ENCODE measurements at regions not wholly inside any gene's neighbourhood (a gene's known extent, or its start where the extent isn't known, plus 50 kb on each side); places are given as distances from the start of the nearest gene placed in this dataset.
"Not testable (repeated sequence)": the region's sequence is repeated elsewhere in the genome, so short reads cannot be mapped to it uniquely, and the experiment has no call there.

DNA sequence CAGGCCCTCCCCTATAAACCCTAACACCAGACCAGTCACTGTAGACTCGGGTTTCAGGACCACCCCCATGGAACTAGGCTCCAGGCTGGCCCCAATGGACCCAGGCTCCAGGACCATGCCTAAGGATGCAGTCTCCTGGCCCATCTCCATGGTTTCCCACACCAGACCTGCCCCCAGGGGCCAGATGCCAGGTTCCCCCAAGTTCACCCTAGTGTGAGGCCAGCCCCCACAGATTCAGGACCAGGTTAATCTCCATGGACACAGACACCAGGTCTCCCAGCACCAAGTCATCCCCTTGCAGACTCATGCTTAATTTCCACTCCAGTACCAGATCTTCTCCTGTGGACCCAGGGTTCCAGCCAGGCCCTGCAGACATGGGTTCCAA is 103.8 kb upstream of the LANCL2 start:
- no peak for DNase-seq

DNA sequence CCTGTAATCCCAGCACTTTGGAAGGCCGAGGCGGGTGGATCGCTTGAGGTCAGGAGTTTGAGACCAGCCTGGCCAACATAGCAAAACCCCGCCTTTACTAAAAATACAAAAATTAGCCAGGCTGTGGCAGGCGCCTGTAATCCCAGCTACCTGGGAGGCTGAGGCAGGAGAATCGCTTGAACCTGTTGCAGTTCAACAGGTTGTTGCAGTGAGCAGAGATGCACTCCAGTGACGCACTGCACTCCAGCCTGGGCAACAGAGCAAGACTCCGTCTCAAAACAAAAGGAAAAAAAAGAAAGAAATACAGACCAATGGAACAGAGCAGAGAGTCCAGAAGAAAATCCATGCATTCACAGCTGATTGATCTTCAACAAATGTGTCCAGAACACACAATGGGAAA is 99.8 kb upstream of the LANCL2 start:
- DNase-seq, result not testable (repeated sequence)

DNA sequence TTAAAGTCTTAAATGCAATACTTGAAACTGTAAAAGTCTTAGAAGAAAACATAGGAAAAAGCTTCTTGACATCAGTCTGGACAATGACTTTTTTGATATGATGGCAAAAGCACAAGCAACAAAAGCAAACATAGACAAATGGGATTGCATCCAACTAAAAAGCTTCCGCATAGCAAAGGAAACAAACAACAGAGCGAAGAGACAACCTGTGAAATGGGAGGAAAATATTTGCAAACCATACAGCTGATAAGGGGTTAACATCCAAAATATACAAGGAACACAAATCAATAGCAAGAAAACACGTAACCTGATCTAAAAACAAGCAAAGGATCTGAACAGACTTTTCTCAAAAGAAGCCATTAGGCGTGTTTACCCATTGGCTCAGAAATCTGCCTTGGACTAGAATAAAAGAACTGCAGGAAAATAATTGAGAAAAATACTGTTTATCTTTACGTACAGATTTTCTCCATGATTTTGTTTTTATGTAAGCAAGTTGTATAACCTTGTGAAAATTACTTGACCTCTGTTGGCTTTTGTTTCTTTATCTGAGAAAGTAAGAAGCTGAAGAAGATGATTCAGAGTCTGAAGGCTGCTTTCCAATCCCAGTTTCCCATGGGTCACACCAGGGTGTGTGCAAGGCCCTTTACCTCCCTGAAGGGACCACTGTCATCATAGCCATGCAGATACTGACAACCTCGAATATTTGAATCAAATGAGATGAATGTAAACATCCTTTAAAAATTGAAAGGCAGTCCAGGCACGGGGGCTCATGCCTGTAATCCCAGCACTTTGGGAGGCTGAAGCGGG is 99.1 kb upstream of the LANCL2 start:
- no peak for DNase-seq

DNA sequence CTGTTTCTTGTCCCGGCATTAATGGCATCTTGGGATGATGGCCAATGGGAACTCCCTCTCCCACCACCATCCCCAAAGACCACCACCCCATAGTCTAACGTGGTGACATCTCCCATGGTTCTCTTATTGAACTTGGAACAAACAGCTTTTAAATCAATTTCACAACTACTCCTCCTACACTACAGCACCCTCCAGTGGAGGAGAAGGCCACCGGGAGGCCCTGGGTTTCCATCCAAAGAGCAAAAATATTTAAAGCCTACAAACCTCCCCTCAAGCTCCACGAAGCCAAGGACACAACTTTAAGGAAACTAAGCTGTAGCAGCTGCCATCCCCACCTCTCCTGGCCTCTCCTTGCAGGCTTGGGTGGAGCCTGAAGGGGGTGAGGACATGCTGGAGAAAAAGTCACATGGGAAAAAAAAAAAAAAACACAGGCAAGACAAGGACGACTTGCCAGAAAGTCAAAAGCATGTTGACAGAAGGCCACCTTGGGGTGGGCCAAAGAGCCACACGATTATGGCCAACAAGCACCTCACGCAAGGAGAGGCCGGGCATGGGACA is 94.0 kb upstream of the LANCL2 start:
- no peak for DNase-seq

DNA sequence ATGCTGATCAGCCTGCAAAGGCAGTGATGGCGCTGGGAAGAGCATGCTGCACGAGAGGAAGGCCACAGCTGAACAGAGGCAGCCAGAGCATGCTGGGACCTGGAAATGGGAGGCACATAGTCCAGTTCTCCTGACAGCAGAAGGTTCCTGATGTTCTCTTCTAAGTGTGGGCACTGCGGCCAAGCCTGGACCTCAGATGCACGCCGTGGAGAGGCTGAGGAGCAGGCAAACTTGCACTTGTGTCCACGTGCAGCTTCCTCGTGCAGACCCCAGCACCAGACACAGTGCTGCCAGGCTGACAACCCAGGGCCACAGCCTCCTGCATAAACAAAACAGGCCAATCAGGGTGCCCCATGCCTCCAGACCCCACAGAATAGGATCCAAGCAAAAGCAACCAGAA is 93.5 kb upstream of the LANCL2 start:
- no peak for DNase-seq

DNA sequence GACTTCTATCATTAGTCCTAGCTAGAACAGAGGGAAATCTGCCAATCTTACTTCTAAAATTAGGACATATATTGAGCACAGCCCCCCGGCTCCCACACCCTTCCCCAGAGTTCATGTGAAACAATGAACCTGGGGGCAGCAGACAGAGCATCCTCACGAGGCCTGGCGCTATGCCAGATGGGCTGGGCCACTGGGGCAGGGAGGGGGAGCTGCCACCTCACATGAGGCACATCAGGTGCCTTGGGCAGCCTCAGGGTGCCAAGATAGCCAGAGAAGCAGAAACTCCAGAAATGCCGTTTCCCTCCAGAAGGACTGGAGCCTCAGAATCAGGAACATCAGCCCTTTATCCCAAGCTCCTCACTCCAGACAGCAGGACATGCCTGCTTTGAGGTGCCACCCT is 92.8 kb upstream of the LANCL2 start:
- no peak for DNase-seq

DNA sequence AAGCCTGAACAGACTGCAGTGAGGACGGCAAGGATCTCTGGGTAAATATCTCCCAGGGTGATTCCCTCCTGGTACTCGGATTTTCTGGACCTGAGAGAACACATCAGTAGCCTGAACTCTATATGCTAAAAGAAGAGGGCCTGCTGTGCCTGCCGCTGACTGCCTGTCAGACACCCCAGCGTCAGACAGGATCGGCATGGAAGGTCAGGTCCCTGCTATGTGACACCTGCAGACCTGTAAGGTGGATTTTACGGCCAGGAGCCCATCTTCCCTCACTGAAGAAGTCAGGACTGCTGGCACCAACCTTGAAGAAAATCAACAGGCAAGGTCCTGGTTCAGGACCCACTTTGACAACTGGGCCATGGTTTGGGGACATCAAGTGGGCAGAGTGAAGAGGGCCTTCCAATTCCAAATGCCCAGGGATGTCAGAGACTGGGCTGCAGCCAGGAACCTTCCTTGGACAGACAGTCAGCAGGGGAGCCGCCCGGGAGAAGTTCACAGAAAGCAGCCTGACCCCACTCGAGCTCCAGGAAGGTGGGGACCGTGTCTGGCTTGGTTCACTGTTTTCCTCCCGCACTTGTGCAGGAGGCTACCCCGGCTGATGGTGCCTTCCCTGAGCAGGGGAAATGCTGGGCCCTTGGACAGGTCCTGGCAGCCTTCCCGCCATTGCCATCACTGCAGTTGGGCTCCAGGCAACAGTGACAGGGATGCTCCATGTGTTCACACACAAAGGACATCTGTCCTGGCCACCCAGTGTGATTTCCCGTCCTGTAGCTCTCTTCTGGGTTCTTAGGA is 91.8 kb upstream of the LANCL2 start:
- no peak for DNase-seq

DNA sequence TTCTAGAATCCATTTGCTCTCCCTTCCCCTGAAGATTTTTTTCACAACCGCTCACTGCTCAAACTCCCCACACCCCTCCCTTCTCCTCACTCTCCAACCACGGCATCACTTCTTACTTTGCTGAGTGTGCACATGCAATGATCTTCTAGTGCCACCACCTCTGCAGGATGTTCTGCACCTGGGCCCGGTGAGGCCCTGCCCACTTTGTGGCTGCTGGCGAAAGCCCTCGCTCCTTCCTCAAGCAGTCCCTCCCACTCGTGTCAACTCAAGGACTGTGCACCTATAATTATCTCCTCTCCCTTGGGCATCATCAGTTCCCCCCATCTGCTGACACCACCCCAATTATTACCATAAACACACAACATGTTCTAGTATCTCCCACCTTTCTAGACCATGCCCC is 91.0 kb upstream of the LANCL2 start:
- no peak for DNase-seq

DNA sequence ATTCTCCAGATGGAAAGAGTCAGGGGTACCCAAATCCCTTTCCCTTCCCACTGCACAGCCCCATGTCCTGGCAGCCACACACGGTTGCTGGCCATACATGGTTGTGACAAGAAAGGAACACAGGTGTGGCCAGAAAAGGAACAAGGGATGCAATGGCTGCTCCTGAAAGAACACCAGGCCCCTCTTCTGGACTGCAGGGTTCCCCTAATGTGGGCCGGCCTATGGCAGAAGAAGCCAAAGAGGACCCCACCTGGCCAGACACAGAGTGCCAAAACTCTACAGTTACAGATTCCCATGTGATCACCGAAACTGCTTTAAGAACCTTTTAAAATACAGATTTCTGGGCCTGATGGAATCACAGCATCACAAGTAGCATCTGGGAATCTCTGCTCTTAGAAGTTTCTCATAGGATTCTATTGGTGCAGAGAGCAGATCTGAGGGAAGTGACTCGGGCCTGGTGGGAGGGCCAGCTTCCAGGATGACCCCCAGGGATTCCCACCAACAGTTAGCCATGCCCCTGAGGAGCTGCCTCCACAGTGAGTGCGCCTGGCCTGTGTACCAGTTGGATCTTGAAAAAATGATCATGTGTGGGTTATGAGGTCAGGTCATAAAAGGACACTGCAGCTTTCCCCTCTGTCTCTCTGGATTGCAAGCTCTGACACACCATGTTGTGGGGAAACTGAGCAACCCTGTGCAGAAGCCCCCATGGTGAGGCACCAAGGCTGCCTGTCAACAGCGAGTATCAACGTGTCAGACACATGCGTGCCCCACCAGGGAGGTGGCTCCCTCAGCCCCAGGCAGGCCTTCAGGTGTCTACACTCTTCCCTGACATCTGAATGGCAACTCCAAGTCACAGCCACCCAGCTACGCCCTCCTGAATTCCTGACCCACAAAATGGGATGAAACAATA is 89.6 kb upstream of the LANCL2 start:
- no peak for DNase-seq

DNA sequence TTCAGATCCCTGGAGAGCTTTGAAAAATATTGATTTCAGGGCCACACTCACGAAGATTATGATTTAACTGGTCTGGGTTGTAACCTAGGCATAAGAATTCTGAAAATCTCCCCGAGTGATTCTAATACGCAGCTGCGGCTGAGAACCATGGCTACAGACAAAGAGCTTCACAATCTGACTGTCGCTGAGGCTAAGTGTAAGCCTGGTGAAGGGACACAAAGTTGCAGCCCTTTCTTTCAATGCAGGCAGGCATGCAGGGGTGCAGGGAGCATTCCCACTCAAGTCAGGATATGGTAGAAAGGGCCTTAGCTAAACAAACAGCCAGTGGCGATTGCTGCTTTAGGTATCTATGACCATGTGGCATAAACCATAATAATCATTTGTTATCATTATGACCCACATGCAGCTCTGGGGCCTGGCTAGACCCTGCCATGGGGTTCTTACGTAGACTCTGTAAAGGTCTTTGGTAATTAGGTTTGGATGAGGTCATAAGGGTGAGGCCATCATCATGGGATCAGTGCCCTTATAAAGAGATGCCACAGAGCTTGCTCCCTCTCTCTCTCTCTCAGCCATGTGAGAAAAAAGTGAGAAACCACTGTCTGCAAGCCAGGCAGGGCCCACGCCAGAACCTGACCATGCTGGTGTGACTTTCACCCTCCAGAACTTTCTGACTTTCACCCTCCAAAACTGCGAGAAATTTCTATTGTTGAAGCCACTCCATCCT is 88.4 kb upstream of the LANCL2 start:
- no peak for DNase-seq

DNA sequence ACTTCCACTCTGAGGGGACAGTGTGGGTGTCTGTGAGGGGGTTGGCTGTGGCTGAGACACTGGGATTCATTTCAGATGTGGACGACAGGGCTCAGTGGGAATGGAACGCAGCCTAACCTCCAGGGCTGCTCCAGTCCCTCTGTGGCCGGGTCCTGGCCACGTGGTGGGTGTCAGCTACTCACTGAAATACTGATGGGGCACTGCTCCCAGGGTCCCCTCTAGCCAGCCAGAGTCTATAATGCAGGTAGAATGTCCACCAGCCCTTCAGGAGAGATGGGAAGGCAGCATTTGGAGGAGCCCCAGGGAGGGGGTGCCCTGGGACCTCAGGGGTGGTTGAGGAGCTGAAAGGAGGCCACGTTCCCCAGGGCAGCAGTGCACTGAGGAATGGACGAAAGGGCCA is 87.2 kb upstream of the LANCL2 start:
- DNase-seq, result no peak

DNA sequence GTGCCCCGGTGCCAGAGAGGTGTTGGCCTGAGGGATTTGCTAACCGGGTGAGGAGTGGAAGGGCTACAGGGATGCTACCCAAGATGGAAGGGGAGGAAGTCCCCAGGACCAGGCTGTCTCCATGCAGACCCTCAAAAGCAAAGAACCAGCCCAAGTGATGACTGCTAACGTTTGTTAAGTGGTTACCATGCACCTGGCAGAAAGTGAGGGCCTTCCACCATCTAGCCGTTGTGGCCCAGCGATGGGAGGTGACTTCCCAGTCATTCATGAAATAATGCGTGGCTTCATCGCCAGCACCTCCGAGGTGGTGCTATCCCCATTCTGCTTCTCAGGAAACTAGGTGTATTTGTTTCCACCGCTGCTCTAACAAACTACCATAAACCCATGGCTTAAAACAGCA is 86.8 kb upstream of the LANCL2 start:
- DNase-seq, result no peak

DNA sequence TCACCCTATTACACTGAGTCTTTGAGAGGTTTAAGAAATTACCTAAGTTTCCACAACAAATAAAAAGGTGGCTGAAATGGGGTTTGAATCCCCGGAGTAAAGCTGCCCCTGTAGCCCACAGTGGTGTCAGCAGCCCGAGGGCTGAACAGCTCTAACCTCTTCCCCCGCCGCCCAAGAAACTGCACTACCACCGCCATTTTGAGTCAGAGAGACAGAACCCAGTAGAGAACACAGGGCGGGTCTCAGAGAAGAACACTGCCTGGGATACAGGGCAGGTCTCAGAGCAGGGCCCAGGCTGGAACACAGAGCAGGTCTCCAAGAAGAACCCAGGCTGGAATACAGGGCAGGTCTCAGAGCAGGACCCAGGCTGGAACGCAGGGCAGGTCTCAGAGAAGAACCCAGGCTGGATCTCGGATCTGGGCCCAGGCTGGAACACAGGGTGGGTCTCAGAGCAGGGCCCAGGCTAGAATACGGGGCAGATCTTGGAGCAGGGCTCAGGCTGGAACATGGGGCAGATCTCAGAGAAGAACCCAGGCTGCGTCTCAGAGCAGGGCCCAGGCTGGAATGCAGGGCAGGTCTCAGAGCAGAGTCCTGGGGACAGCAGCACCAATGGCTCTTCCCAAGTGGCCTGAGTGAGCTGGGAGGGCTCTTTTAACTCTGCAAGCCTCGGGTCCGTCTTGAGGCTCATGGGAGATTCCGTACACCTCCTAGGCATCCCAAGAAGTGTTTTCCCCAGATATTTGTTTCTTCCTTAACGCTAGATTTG is 85.9 kb upstream of the LANCL2 start:
- DNase-seq, result no peak

DNA sequence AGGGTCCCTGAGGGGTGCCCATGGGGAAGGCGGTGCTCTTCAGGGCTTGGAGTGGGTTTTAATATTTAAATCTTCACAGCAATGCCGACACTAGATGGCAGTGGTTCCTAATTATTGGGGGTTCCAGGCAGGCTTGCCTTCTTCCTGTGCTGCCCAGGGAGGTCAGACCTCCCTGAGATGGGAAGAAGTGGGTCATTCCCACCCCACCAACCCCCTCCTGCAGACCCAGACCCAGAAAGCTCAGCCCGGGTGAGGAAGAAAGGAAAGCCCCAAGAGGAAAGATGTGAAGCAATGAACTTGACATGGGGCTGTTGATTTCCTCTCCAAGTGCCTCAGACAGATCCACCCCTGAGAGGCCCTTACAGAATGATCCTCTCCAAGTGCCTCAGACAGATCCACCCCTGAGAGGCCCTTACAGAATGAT is 85.1 kb upstream of the LANCL2 start:
- peak; percentile 61 for DNase-seq

DNA sequence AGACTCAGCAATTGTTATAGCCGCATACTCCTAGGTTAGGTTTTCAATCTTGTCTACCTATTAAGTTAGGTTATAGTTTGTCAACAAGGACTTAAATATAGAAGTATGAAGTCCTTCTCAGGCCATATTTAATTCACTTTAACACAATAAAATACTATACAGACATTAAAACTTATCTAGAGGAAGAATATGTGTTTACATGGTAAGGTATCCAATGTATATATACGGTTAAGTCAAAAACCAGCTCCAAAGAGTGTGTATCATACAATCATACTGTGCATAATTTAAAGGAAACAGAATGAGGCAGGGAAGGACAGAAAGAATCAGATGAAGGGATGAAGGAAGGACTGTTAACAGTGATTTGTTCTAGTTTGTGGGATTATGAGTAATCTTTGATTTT is 79.5 kb upstream of the LANCL2 start:
- DNase-seq, result no peak

DNA sequence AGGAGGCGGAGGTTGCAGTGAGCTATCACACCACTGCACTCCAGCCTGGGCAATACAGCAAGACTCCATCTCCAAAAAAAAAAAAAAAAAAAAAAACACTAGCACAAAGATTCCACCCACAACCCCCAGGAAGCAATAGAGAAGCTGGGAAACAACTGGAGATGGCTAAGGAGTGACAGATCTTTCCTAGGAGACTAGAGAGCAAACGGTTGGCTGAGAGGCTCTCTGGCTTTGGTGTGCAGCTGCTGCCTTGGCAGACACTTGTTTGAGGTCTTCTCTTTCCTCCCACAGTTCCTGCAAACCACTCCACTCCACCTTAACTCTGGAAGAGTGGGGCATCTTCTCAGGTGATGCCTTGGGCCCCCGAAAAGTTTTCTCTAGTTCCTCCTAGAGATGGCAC is 78.5 kb upstream of the LANCL2 start:
- DNase-seq, result no peak

DNA sequence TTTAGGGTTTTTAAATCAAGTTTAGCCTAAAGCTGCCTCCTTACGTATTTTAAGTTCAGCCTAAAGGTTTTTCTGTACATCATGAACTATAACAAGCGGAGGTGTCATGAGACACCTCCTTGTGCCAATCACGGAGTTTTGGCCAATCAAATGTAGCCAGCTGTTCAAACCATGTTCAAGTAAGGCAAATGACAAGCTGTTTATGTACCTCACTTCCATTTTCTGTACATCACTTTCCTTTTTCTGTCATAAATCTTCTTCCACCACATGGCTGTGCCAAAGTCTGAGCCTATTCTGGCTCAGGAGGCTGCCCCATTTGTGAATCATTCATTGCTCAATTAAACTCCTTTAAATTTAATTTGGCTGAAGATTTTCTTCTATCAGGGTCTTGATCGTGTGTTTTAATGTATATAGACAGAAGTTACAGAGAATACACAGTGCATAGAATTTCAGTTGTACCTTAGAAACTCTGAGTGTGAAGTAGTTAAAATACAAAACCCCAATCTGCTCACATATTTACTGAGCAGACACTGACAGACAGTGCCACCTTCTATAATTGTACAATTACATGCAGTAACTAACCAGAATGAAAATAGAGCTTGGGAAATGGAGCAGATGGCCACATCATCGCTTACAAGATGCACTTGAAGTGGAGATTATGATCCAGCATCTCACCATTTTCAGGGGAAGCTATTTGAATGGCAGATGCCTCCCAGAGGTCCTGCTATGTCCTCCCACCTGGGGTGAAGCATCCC is 76.9 kb upstream of the LANCL2 start:
- no peak for DNase-seq

DNA sequence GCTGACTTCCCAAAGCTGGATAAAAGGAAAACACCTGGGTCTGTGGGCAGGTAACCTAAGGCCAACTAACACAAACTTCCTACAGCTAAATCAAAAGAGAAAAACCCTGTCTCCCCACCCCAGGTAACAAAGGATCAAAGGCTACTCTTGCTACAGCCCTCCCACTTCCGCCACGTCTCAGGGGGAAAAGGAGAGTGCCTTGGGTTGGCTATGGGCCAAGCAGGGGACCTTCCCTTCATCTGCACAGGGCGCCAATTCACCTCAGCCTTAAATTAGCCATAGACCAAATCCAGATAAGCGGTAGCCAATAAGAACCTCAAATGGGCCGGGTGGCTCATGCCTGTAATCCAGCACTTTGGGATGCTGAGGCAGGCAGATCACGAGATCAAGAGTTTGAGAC is 69.1 kb upstream of the LANCL2 start:
- no peak for DNase-seq

DNA sequence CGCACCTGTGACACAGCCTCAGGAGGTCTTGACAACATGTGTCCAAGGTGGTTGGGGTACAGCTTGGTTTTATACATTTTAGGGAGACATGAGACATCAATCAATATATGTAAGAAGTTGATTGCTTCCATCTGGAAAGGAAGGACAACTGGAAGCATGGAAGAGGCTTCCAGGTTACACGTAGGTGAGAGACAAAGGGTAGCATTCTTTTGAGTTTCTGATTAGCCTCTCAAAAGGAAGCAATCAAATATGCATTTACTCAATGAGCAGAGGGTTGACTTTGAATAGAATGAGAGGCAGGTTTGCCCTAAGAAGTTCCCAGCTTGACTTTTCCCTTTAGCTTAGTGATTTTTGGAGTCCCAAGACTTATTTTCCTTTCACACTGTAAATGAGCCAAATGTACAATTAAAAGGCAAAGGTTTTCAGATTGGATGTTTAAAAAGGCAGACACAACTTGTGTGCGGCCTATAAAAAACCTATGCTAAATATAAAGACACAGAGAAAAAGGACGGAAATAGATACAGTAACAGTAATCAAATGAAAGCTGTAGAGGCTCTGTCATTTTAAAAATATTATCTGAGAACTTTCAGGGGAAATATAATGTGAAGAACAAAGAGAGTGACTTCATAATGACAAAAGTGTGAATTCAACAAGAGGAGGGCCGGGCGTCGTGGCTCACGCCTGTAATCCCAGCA is 65.7 kb upstream of the LANCL2 start:
- DNase-seq, result no peak

DNA sequence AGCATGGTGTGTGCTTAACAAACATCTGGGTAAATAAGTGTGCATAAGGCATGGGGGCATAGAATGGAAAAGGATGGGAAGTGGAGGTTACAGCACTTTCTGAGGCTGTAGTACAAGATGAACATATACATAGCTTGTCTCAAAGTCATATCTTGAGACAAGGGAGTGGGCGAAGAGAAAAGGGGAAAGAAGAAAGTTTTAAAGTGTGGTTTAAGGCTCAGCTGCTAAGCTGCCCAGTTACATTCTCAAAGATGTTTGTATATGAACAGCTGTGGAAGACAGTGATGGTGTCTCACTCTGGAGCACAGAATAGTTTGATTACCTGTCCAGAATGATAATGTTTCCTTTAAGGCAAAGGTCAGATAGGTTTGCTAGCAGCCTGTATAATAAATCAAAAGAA is 61.9 kb upstream of the LANCL2 start:
- DNase-seq, result no peak

All from NCI-H1105 (cell line).